ENCODE measurements at regions not wholly inside any gene's neighbourhood (a gene's known extent, or its start where the extent isn't known, plus 50 kb on each side); places are given as distances from the start of the nearest gene placed in this dataset.

GRCh38 chr3:127034990-127035652, 52.2 kb downstream of the PLXNA1 start (continued):
- no peak for TF ChIP-seq ZNF280D (CRISPR knock-in tag; IDR thresholded peaks at IDR 0.05)
- no peak for TF ChIP-seq ZNF792 (CRISPR knock-in tag; IDR thresholded peaks at IDR 0.05)
- no peak for TF ChIP-seq NR3C1 (CRISPR knock-in tag; IDR thresholded peaks at IDR 0.05)
- TF ChIP-seq, protein P1, sequence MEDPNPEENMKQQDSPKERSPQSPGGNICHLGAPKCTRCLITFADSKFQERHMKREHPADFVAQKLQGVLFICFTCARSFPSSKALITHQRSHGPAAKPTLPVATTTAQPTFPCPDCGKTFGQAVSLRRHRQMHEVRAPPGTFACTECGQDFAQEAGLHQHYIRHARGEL (CRISPR knock-in tag; IDR thresholded peaks at IDR 0.05) = no peak
- TF ChIP-seq AHDC1 (CRISPR knock-in tag; IDR thresholded peaks at IDR 0.05; ENCODE audit: borderline replicate concordance) = no peak
